ENCODE measurements at regions not wholly inside any gene's neighbourhood (a gene's known extent, or its start where the extent isn't known, plus 50 kb on each side); places are given as distances from the start of the nearest gene placed in this dataset.

GRCh38 chr3:94303897-94304296 lies 241.0 kb downstream of the NSUN3 start:
- Histone ChIP-seq H3K4me3 (no peak overlapping the region), H3K36me3 (no peaks in the 10 kb centered on the region), H3K4me1 (no peaks in the 10 kb centered on the region), H3K9me3 (no peaks in the 10 kb centered on the region), H3K27ac (no peak overlapping the region), H3K27me3 (no peaks in the 10 kb centered on the region)
- TF ChIP-seq CTCF (IDR thresholded peaks at IDR 0.05) (no peak), POLR2A (IDR thresholded peaks at IDR 0.05) (no peak)
- no peak for DNase-seq

GRCh38 chr3:94304954-94305353 lies 242.1 kb downstream of the NSUN3 start:
- no peak overlapping the region for H3K27ac ChIP-seq
- DNase-seq = no peak
- no peak for TF ChIP-seq CTCF (IDR thresholded peaks at IDR 0.05)
- no peak for TF ChIP-seq POLR2A (IDR thresholded peaks at IDR 0.05)

GRCh38 chr3:94305835-94306611 lies 243.2 kb downstream of the NSUN3 start:
- Histone ChIP-seq H3K27ac (no peak overlapping the region), H3K36me3 (no peaks in the 10 kb centered on the region), H3K4me3 (no peak overlapping the region), H3K27me3 (no peaks in the 10 kb centered on the region), H3K9me3 (no peaks in the 10 kb centered on the region), H3K4me1 (no peaks in the 10 kb centered on the region)
- DNase-seq = no peak
- TF ChIP-seq POLR2A (IDR thresholded peaks at IDR 0.05) = no peak
- no peak for TF ChIP-seq CTCF (IDR thresholded peaks at IDR 0.05)

More at GRCh38 chr3:94304954-94305353, 242.1 kb downstream of the NSUN3 start:
- Histone ChIP-seq H3K4me3 (no peak overlapping the region), H3K4me1 (no peaks in the 10 kb centered on the region), H3K36me3 (no peaks in the 10 kb centered on the region), H3K27me3 (no peaks in the 10 kb centered on the region), H3K9me3 (no peaks in the 10 kb centered on the region)

- H3K27ac ChIP-seq = no peak overlapping the region
- no peaks in the 10 kb centered on the region for H3K27me3 ChIP-seq
- no peak for DNase-seq
- H3K4me3 ChIP-seq = no peak overlapping the region
- H3K4me1 ChIP-seq = no peaks in the 10 kb centered on the region
- no peak for TF ChIP-seq CTCF (IDR thresholded peaks at IDR 0.05)
- TF ChIP-seq POLR2A (IDR thresholded peaks at IDR 0.05) = no peak
- no peaks in the 10 kb centered on the region for H3K9me3 ChIP-seq
- H3K36me3 ChIP-seq = no peaks in the 10 kb centered on the region
Measured at GRCh38 chr3:94307588-94307987, 244.7 kb downstream of the NSUN3 start.

GRCh38 chr3:94308767-94309166 lies 245.9 kb downstream of the NSUN3 start:
- H3K36me3 ChIP-seq = no peaks in the 10 kb centered on the region
- no peak for TF ChIP-seq POLR2A (IDR thresholded peaks at IDR 0.05)
- TF ChIP-seq CTCF (IDR thresholded peaks at IDR 0.05) = no peak
- H3K4me3 ChIP-seq = no peak overlapping the region
- no peak overlapping the region for H3K27ac ChIP-seq
- DNase-seq = no peak
- no peaks in the 10 kb centered on the region for H3K9me3 ChIP-seq
- no peaks in the 10 kb centered on the region for H3K27me3 ChIP-seq
- no peaks in the 10 kb centered on the region for H3K4me1 ChIP-seq
